HG02943 (cell line): ENCODE measurements at regions not wholly inside any gene's neighbourhood (a gene's known extent, or its start where the extent isn't known, plus 50 kb on each side); places are given as distances from the start of the nearest gene placed in this dataset.
A peak's percentile ranks its signal among the peaks of the same experiment; 100 is the strongest.
"Not testable (repeated sequence)": the region's sequence is repeated elsewhere in the genome, so short reads cannot be mapped to it uniquely, and the experiment has no call there.

Experiments used
- ATAC-seq: cut with Tn5 transposase; IDR thresholded peaks from one replicate; pipeline ENCODE4 v1.9.1; 2021; ENCODE audit warnings: mild to moderate bottlenecking, low read depth, moderate library complexity; ENCODE audit not compliant: unreplicated experiment

DNA sequence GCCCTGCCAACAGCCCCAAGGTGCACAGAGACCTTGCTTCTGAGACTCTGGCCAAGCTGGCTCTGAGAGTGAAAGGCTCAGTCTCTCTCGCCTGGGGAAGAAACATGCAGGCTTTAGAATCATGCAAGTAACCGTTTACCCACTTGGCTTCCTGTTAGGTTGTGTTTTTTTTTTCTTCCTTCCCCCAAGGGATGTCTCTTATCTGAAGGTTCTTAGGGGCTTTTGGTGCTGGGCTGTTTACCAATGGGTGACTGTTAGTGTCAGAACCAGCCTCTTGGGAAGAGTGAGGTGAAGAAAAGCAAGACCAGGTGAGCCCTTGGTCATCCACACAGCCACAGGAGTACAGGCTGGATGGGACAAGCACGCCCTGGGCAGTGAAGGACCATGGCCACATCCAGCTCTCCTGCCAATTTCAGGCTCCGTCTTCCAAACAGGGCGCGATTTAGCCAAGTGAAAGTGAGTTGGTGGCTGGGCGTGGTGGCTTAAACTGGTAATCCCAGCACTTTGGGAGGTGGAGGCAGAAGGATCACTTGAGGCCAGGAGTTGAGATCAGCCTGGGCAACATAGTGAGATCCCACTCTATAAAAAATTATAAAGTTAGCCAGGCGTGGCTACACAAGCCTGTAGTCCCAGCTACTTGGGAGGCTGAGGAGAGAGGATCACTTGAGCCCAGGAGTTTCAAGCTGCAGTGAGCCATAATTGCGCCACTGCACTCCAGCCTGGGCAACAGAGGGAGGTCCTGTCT lies 76.3 kb upstream of the CUX1 start:
- ATAC-seq: peak; percentile 55

DNA sequence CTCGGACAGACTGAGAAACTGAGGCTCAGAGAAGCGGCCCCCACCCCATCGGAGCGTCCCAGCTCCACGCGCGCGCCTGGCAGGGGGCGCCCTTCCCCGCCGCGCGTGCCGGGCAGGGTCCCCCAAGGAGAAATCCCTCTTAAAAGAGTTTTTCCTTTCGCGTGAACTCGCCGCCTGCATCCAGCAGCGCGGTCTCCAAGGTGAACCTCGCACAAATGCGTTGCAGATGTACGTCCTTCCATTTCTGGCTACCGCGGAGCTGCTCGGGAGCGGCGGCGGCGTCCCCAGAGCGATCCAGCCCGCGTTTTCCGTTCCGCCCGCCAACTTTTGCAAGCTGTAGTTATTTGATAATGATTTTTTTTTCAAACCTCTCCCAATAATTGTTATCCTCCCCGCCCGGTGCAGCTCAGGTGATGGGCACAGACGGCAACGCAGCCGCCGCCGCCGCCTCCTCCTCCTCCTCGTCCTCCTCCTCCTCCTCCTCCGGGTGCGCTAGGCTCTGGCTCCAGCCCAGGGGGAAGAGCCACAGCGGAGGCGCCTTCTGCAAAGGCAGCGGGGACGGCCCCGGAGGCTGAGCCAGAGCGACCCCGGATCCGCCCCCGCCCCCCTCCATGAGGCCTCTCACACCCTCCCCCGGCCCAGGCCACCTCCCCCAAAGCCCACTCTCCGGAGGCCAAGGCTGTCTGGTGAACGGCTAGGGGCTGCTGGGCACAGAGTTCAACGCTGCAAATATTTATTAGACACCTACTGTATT lies 74.0 kb upstream of the CUX1 start:
- no peak for ATAC-seq

DNA sequence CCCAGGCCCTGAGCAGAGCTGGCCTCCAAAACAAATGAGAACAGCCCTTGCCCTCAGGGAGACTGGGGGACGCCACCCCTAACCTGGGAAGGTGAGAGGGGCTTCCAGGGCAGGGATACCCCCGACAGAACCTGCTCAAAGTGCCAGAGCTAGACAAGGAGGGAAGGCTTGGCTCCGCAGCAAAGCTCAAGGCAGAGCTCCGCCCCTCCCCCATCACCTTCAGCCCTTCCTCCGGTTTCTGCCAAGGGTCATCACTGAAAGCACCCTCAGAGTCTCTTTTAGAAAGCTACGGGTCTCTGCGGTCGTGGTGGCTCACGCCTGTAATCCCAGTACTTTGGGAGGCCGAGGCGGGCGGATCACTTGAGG lies 73.4 kb upstream of the CUX1 start:
- no peak for ATAC-seq

DNA sequence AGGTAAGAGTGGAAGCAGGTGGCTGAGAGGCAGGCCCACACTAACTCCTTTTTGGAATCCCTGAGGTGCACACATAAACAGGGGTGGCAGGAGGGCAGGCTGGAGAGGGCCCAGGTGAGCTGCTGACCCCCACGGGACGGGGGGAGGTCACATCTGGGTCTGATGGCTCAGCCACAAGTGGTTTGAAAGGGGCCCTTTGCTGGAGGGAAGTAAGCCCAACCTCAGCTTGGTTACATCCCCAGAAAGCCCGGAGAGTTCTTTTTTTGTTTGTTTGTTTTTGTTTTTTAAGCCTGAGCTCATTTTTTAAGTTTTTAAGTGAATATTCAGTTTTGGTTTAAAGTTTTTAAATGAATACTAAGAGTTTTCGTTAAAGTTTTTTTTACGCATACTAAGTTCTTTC lies 72.8 kb upstream of the CUX1 start:
- ATAC-seq: no peak

DNA sequence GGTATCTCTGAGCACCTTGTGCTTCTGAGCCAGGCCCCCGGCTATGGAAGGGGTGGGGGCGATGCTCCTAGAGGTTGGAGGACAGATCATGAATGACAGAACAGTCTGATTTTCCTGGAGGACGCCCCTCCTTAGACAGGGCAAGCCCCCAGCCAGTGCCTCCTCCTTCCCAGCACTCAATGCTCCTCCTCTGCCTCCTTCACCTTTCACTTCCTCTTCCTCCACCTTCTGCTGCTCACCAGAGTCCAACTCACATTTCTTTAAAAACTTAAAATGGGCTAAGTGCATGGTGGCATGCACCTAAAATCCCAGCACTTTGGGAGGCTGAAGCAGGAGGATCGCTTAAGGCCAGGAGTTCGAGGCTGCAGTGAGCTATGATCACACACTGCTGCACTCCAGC lies 71.1 kb upstream of the CUX1 start:
- no peak for ATAC-seq

DNA sequence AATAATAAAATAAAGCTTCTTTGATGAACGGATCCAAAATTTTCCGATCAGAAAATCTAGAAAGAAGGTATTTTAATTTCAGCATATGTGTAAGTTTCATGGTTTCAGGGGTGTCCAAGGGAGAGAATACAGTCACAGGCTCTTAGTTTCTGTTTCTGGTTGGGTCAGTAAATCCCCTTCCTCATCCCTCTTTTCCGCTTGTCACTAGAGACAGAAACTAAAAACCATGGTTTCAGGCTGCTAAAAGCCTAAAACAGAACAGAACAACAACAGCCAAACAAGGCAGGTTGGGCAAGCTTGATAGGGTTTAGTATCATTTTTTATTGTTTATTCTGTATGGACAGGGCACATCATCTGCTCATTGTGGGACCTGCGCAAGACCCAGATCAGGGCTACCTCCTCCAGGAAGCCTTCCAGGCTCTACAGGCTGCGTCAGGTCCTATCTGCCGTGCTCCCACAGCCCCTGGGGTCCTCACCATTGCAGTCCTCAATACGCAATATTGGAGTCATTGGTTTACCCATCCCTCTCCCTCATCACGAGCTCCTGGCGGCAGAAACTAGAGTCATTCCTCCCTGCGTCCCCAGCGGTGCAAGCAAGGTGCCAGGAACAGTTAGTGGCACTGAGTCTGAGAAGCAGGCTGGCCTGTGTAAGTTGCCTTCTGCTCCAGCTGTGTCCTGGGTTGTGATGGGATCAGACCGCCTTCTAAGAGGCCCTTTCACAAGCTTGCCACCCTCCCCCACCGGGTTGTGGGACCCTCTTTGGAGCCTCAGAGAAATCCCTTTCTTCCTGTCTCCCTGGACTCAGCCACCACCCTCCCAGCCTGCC lies 70.2 kb upstream of the CUX1 start:
- no peak for ATAC-seq

DNA sequence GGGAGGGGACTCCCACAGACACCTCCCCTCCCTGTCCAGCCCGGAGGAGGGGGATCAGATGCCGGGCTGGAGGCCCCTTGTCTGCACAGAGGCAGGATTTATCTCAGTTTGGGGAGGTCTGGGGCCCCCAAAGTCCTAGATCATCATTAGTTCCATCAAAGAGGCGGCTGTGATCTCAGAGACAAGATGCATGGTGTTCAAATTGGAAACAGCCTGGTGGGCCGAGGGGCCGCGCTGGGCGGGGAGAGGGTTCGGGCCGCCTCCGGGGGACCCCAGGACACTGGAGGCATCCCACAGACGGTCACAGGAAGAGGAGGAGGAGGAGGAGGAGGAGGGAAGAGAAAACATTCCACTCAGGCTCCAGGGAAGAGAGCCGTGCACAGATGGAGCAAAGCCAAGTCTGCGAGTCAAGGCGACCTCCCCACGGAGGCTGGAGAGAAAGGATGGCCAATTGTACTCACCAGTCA lies 69.5 kb upstream of the CUX1 start:
- ATAC-seq: no peak

DNA sequence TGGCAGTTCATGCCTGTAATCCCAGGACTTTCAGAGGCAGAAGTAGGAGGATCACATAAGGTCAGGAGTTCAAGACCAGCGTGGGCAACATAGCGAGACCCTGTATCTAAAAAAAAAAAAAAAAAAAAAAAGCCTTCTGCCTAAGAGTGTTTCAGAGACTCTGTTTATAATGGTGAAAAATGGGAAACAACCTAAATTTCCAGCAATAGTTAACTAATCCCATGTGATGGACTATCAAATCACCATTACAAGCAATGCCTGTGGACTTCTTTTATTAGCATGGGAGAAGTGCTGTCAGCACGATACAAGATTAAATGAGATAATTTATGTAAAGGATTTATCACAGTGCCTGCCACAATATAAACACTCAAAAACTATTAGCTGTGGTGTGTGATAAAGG lies 67.5 kb upstream of the CUX1 start:
- ATAC-seq: no peak

DNA sequence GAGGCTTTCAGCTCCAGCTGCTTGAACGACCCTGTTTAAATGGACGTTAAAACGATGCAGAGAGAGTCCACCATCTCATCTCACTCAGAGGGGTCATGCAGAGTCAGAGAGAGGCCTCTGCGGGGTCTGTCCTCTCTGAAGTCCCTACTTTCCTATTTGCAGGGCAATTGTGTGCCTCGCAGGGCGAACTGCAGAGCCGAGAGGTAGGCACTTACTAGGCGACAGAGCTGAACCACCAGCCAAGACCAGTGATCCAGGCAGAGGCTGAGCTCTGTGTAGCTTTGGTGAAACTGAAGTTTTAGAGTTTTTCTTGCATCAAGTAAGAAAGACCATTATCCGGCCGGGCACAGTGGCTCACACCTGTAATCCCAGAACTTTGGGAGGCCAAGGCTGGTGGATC lies 64.1 kb upstream of the CUX1 start:
- ATAC-seq: no peak

DNA sequence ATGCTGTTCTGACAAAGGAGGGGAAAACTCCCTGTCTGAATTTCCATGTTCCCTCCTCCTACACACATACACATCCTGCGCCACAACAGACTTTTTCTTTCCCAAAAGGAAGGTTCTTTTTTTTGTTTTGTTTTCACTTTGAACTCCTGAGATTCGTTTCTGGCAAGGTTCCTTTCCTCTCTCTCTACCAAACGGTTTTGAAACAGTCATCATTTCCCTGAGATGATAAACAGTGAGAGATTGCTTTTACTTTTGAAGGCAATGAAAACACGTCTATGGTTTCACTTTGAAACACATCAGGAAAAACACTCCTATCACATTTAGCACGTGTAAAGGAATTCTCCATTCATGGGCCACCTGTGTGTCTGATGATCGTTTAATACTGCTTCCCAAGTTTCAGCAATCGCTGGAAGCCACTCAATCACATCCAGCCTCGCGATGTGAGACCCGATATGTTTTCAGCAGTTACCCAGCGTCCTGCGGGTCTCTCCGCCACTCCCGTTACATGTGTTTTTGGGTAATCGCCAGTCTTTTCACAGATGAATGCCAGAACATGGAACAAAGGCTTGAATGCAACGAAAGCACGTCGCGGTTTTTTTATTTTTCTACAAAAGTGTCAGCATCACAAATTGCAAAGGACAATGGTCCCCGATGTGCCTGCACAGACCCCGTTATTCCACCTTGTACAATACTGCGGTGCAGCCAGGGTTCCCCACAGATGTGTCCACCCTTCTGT lies 62.8 kb upstream of the CUX1 start:
- ATAC-seq: no peak

DNA sequence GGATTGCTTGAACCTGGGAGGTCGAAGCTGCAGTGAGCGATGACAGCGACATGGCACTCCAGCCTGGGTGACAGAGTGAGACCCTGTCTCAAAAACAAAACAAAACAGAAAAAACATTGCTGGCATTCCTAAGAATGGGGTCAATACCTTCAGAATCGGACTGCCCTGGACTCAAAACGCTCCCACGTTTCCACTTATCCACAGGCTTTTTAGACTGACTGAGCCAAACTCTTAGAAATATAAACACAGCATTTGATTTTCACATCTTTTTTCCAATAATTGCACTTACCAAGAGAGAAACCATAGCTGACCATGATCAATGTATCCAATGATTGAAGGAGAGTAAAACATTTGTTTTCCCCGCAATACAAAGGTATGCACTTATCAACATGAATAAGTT lies 59.5 kb upstream of the CUX1 start:
- ATAC-seq: no peak

DNA sequence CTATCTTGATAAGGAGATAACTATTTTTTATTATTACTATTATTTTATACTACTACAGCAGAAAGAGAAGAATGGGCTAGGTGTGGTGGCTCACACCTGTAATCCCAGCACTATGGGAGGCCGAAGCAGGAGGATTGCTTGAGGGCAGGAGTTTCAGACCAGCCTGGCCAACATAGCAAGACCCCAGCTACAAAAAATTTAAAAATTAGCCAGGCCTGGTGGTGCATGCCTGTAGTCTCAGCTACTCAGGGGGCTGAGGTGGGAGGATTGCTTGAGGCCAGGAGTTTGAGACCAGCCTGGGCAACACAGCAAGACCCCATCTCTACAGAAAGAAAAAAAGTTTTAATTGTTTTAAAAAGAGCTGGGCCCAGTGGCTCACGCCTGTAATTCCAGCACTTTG lies 58.9 kb upstream of the CUX1 start:
- ATAC-seq: not testable (repeated sequence)

DNA sequence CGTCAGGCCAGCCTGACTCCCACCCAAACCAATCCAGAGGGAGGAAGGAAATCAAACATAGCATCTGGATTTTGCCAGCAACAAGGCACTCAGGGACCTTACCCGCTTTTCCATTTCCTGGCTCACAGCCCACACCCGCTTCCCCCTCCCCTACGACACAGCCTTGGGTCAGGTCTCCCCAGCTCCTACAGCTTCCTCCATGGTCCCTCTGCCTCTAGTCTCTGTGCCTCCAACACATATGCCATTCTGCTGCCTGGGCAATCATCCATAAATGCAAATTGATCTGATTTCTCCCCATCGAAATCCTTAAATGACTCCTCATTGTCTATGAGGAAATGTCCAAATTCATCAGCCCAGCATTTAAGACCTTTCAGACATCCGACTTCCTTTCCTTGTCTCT lies 53.2 kb upstream of the CUX1 start:
- no peak for ATAC-seq

DNA sequence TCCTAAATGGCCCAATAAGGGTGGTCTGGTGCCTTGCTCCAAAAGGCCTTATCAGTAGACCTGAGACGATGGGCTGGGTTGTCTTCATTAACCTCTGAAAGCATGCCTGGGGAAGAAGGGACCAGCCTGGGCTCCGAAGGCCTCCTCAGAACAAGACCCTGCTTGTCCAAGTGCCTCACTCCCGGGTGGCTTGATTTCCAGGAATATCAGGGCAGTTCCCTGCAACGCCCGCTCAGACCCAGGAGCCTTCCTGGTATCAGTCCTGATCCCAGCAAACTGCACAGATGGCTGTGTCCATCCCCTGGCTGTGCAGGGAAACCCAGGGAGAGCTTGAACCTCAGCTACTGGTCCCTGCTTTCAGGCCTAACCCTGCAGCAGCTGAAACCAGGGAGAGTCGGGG lies 49.9 kb upstream of the CUX1 start:
- no peak for ATAC-seq
